D721Med (cell line): ENCODE measurements at regions not wholly inside any gene's neighbourhood (a gene's known extent, or its start where the extent isn't known, plus 50 kb on each side); places are given as distances from the start of the nearest gene placed in this dataset.

ENCODE experiments used
- DNase-seq: peaks from one replicate; pipeline ENCODE4 v3.0.0; 2011; ENCODE audit warnings: low spot score; ENCODE audit not compliant: insufficient read length
- FAIRE-seq: peaks from 2 replicates; lab custom pipeline; 2011; peaks lifted over from hg19 to GRCh38; lab: Jason Lieb, UNC
- TF ChIP-seq, protein P1 (sequence below): IDR thresholded peaks from 2 replicates; pipeline ENCODE4 v1.5.1; 2012; ENCODE audit warnings: mild to moderate bottlenecking, control low read depth; ENCODE audit not compliant: insufficient read depth; ENCODE audit errors: missing control alignments

DNA sequence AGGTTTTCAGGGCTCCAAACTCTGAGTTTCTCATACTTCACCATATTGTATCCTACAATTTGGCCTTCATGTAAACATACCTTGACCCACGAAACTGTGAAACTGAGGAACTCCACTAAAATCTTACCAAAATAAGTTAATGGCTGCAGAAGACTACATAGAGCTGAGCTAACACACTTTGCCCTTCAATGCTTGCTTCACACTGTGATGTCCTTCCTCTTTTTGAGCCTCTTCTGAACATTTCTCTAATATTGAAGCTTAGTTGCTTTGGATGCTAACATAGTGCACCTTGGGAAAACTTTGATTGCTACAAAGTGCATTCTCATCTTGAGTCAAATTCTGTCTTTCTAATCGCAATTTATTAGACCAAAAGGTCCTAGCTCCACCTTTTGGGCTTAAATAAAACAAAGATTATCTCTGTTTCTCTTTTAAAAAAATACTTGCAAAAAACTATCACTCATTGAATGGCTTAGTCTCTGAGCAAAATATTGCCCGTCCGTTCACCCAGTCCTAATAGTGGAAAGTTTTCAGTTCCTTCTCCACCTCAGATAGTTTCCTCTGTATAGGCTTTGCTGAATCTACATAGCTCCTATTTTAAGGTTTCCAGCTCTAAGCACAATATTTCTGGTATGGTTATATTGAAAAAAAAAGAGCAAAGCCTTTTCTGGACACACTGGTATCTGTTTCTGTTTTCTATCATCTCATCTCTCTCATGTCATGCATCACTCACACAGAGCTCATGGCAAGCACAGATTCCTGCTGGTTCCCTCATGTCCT is 494.6 kb downstream of the RFPL4B start:
- FAIRE-seq (no peak), DNase-seq (no peak)
- TF ChIP-seq, protein P1, sequence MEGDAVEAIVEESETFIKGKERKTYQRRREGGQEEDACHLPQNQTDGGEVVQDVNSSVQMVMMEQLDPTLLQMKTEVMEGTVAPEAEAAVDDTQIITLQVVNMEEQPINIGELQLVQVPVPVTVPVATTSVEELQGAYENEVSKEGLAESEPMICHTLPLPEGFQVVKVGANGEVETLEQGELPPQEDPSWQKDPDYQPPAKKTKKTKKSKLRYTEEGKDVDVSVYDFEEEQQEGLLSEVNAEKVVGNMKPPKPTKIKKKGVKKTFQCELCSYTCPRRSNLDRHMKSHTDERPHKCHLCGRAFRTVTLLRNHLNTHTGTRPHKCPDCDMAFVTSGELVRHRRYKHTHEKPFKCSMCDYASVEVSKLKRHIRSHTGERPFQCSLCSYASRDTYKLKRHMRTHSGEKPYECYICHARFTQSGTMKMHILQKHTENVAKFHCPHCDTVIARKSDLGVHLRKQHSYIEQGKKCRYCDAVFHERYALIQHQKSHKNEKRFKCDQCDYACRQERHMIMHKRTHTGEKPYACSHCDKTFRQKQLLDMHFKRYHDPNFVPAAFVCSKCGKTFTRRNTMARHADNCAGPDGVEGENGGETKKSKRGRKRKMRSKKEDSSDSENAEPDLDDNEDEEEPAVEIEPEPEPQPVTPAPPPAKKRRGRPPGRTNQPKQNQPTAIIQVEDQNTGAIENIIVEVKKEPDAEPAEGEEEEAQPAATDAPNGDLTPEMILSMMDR = no peak

DNA sequence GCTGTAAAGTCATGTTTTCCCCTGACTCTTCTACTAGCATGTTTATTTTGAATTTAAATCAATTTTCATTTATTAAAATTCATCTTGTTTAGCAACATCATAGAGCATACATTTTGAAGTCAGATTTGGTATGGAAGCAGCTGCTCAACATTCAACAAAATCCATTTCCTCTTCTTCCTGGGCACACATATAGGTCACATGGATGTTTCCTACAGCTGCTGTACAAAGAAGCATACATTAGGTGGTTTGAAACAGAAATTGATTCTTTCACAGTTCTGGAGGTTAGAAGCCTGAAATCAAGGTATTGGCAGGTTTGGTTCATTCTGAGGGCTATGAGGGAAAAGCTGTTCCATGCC is 495.2 kb downstream of the RFPL4B start:
- TF ChIP-seq, protein P1 = no peak
- DNase-seq (no peak), FAIRE-seq (no peak)

DNA sequence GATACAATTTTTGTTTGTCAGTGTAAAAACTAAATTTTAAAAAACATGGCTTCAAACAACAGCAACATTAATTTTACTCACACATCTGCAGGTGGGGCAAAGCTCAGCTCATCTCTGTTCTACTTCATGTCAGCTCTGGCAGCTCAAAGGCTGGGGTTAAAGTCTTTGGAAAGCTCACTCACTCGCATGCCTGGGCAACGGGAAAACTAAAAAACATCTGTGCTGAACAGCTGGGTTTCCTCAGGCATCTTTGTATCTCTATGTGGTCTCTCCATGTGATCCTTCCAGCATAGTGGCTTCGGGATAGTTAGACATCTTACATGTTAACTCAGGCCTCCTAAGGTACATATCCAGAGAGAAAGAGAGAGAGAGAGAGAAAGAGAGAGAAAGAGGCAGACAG is 499.6 kb downstream of the RFPL4B start:
- DNase-seq (no peak), FAIRE-seq (no peak)
- TF ChIP-seq, protein P1 = no peak

DNA sequence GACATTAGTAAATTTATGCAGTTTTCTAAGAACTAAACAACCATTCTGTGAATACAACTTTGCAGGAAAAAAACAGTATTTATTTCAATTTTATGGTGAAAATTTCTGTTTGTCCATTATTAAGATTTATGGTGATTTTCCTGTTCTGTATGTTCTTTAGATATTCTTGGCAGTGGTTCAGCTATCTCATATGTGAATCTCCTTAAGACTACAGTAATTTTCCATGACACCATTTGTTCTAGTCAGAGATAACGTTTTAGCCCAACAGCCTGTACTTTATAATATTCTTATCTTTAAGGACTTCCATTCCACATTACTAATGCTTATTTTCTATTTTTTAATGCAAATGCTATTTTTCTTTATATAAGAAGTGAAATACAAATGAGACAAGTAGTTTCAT is 504.0 kb downstream of the RFPL4B start:
- TF ChIP-seq, protein P1 = no peak
- FAIRE-seq (no peak), DNase-seq (no peak)

DNA sequence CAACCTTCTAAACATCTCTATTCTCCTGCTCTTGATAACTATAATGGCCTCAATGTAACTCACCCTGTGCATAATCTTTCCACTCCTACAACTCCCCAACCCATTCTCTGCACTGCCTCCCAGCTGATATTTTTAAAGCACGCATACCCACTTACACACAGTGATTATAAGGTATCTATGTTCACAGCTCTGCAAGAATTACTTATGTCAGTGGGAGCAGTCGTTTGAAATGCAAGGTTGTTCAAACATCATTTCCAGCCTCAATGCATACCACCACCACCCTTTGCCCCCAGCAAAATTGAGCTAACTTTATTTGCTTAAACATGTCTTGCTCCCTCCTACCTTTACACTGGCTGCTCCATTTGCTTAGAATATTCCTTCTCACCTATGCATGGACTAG is 506.0 kb downstream of the RFPL4B start:
- FAIRE-seq (no peak), DNase-seq (no peak)
- TF ChIP-seq, protein P1 = no peak

DNA sequence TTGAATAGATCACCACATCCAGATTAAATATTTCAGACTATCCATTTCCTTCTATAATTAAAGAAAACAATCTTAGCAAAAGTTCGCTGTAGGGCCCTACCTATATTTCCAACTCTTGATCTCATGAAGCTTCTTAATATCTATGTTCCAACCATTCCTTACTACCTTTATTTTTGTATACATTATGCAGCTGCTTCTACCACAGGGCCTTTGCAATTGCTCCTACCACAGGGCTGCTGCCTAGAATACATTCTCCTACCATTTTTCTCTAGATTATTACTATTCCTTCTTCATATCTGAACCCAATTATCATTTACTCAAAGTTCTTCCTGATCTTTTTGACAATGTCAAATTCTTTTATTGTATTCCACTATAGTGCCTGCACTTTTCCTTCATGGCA is 516.6 kb downstream of the RFPL4B start:
- FAIRE-seq (no peak), DNase-seq (no peak)
- TF ChIP-seq, protein P1 = no peak

DNA sequence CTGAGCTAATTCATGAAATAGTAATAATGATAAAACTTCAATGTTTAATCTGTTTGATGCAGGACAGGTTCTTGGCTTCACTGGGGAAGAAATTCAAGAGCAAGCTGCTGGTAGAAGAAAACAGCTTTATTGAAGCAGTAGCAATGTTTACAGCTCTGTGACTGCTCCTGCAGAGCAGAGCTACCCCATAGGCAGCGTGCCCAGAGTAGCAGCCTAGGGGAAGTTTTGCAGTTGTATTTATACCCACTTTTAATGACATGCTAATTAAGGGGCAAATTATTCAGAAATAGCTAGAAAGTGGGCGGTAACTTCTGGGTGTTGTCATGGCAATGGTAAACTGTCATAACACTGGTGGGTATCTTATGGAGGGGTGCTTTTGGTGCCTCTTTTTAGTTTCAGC is 518.0 kb downstream of the RFPL4B start:
- FAIRE-seq = no peak
- DNase-seq = no peak
- TF ChIP-seq, protein P1 = no peak
